Stimulated activated CD4-positive, alpha-beta T cell treated with anti-CD3 and anti-CD28 coated beads, Interleukin-1b, Interleukin-23, amount 100 ng/mL, for 48 hours (primary cell): ENCODE measurements at regions not wholly inside any gene's neighbourhood (a gene's known extent, or its start where the extent isn't known, plus 50 kb on each side); places are given as distances from the start of the nearest gene placed in this dataset.

Source experiments
- DNase-seq: peaks from one replicate; pipeline ENCODE4 v3.0.0-alpha.2; 2020

DNA sequence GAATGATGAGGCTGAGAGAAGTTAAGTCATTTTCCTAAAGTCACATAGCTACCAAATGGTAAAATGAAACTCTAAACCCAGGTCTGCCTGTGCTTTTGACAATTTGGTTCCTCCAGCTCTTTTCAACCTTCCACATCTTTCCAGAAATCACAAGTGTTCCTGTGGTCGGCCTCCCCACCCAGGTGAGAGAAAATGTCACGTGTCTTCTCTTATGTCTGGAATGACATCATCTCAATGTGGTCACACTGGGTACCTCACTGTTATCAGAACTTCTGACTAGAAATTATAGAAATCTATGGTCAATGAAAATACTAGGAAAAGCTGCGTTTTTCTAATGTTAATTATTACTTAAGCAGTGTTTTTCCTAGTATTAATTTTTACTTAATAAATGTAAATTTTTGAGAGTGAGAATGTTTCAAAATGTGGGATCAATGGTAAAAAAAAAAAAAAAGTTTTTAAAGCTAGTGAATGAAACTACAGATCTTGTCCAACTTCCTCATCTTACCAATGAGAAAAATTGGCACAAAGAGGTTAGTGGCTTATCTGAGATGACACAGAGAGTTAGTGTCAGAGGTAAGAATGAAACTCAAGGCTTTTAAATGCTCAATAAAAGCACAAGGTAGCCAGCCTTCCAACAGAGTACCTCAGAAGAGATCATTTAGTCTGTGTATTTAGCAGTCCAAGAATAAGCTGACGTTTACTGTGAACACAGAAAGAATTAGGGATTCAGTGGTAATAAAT, 228.7 kb upstream of the NR4A3 start:
- DNase-seq, result no peak

DNA sequence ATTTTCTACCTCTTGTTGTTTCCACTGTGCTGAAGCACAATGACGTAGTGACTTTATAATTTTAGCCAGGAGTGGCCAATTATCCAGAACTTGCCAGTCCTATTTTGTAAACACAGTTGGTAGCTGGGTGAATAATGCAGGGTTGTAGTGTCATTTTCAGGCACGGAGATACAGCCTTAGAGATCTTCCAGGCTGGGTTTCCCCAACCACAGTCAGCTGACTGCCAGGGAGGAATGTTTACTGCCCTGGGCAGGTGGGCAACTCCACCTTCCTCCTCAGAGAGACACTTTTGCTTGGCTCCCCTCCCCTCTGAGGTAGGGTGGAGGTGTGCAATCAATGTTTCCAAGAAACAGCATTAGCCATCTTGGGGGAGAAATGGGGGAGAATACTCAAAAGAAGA, 228.1 kb upstream of the NR4A3 start:
- DNase-seq, result no peak

DNA sequence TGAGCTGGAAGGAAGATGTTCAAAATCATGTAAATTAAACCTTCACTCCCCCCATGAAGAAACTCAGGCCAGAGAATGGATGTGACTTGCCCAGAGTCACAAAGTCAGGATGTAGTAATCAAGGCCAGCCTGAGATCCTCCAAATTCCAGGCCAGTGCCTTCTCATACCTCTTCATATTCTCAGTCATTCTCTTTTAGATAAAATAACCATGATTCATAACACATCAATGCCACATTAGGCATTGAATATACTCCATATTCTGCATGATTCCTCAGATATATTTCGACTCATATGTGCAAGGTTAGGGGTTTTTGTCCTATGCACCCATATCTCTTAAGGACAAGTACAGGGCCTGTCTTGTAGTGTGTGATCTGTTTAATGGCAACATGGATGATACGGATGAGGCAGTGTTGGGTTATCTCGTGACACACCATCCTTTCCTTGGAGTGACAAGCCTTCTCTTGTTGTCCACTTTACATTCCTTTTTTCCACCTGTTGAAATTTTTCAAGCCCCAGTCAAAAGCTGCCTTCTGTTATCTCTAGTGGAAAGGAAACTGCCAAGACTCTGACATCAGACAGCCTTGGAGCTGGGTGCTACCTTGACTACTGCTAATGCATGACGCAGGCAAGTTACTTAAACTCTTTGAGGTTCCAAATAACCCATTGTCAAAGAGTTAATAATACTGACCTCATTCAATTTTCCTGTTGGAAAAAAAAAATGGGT, 227.5 kb upstream of the NR4A3 start:
- DNase-seq, result no peak

DNA sequence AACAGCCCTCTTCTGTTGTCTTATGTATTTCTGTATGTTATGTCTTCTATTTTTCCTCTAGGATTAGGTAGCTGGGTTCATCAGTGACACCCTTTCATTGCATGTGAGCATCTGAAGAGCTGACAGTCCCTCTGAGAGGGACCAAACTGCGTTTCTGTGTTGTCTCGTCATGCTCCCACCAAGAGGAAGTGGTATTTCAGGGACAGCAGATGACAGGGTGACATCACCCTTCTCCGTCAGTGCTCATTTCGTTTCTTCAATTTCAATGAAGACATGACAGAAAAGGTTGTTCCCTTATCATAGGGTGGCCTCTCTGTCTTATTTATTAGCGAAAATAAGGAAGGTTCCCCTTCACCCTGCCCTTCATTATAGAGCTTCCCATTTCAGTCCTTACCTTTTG, 225.9 kb upstream of the NR4A3 start:
- DNase-seq, result no peak

DNA sequence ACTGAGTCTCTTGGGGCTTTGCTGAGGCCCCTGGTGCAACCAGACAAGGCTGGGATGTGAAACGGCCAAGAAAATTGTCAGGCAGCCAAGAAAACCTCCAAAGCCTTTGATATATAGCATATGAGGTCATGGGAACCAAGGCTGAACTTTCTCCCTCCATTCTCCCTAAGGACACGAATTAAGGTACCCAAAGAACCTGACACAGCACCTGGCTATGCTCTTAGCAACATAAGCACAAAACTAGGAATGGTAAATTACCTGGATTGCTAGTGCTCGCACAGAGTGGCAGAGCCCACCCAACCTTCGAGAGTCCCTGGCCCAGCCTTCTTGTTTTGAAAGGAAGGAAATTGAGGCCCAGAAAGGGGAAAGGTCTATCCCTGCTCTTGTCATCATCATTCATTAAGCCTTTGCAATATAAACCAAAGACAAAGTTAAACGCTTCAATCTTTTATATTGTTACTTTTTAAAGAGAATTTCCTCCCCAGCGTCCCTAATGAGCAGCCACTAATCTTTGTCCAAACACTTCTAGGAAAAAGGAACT, 220.0 kb upstream of the NR4A3 start:
- DNase-seq, result no peak

DNA sequence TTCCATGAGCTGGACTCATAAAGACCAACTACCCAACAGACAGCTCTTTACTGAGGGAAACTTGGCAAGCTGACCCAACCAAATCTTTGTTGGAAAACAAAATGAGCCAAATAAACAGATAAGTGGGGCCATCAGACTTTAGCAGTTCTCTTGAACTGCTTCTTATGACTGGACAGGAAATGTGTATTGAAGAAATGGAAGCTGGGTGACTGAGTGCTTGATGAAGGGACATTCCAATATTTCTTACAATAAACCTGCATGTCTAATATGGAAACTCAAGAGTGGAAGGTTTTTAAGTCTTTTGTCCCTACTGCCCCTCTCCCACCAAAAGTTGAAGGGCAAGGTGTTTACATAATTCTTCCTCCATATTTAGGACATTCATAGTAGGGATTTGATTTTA, 218.8 kb upstream of the NR4A3 start:
- DNase-seq, result no peak

DNA sequence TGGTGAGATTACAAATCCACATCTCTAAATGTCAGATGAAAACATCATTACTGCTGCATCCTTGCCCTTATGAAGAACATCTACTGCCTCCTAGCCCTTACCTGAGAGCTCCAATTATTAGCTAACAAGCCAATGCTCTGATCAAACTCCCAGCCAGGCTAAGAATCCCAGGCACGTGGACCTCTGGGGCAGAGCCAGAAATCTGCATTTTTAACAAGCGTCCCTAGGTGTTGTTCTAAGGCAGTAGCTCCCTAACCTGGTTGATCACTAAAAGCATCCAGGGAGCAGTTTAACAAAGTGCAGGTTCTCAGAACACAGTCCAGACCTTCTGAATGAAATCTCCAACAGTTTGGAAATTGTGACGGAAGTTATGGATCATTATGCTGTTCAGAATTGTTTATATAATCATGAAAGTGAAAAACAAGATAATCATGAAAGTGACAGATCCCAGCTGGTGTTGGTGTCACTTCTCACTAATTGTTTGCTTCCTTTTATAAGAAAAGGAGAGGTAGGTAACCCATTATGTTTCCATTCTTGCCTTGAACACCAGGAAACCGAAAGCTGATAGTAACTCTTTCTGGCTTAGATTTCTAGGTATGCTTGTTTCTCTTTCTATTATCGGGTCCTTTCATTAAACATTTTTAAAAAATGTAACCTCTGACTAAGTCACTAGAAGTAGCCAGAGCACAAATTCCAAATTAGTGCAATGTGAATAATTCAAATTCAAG, 216.5 kb upstream of the NR4A3 start:
- DNase-seq, result no peak

DNA sequence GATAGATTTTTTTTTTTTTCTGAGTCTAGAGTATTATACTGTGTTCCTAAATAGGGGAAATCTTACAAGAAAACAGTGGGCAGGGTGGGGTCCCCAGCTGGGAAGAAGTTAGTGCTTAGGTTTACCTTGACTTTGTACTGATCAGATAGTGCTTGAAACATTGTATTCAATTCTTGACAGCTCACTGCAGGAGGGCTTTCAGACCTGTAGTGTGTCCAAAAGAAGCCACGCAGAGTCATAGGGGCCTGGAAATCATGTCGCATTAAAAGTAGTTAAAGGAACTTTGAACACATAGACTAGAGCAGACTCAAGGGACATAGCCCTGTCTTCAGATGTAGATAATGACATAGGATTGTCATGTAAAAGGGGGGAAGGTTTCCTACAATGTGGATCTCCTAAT, 215.4 kb upstream of the NR4A3 start:
- DNase-seq, result no peak

DNA sequence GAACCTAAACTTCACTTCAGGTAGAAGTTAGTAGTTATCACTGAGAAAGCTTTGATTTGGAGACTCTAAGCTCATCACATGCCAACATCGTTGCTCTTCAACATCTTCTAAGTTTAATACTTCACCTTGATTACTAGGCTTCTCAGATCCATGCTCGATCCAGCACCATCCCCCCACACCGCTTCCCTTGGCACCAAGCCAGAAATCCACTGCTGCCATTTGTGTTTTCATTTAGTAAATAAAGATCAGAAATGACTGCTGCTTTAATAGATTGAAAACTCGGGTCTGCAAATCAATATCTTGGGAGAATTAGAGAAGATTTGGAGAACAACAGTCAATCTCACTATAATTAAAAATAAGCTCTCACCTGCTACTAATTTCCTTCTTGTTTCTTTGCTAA, 214.7 kb upstream of the NR4A3 start:
- DNase-seq, result no peak

DNA sequence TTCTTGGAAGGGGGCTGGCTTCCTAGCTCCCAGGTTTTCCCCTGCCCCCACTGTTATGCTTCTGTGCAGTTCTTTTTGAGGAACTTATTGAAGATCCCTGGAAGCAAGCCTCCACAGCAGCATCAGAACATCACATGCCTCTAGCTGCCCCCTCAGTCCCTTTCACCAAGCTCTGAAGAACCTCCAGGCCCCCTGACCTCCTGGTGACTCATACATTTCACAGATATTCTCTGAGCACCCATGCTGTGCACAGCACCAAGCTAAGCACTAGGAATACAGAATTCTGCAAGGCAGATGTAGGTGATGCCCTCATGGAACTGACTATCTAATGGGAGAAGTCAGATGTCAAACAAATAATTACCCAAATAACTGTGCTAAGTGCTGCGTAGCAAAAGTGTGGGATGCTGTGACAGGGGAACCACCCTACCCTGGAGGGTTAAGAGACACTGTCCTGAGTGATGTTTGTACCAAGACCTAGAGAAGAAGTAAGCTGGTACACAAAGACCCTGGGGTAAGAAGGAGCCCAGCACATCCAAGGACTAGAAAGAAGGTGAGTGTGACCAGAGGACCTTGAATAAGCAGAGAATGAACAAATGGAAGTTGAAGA, 213.7 kb upstream of the NR4A3 start:
- DNase-seq, result no peak

DNA sequence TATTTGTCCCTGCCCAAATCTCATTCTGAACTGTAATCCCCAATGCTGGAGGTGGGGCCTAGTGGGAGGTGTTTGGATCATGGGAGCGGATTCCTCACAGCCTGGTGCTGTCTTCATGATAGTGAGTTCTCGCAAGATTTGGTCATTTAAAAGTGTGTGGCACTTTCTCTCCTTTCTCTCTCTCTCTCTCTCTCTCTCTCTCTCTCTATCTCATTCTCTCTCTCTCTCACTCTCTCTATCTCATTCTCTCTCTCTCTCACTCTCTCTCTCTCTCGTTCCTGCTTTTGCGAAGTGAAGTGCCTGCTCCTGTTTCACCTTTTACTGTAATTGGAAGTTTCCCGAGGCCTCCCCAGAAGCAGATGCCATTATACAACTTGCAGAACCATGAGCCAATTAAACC, 207.3 kb upstream of the NR4A3 start:
- DNase-seq, result no peak

DNA sequence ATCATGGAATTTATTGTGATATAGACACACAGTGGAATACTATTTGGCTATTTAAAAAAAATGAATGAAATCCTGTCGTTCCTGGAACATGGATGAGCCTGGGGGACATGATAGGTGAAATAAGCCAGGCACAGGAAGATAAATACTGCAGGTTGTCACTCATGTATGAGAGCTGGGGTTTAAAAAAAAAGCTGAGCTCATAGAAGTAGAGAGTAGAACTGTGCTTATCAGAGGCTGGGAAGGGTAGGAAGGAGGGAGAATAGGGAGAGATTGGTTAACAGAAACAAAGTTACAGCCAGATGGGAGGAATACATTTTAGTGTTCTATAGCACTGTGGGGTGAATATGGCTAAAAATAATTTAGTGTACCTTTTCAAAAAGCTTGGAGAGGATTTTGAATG, 200.6 kb upstream of the NR4A3 start:
- no peak for DNase-seq

DNA sequence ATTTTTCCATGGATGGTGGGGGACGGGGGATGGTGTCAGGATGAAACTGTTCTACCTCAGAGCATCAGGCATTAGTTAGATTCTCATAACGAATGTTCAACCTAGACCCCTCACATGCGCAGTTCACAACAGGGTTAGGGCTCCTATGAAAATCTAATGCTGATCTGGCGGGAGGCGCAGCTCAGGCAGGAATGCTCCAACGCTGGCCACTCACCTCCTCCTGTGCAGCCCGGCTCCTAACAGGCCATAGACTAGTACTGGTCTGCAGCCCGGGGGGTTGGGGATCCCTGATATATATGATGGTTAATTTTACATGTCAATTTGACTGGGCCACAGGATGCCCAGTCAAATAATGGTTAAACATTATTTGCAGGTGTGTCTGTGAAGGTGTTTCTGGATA, 199.0 kb upstream of the NR4A3 start:
- no peak for DNase-seq

DNA sequence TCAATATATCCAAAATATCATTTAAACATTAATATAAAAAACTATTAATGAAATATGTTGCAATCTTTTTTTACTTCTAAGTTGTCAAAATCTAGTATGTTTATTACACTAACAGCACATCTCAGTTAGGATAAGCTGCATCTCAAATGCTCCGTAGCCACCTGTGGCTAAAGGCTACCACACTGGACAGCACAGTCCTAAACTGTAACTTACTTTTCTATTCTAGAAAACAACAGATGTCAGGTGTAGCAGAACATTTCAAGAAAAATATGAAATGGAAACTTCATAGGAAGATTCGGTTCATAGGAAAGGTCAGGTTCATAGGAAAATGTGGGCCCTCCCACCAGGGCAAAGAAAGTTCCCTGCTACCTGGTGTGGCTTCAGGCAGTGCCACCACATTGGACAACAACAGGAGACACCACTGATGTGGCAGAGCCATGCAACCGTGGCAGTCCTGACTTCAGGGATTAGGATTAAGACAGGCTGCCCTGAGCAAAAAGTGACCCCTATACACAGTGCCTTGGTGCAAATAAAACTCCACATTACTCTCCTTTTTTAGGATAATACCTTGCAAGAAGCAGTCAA, 197.8 kb upstream of the NR4A3 start:
- no peak for DNase-seq

DNA sequence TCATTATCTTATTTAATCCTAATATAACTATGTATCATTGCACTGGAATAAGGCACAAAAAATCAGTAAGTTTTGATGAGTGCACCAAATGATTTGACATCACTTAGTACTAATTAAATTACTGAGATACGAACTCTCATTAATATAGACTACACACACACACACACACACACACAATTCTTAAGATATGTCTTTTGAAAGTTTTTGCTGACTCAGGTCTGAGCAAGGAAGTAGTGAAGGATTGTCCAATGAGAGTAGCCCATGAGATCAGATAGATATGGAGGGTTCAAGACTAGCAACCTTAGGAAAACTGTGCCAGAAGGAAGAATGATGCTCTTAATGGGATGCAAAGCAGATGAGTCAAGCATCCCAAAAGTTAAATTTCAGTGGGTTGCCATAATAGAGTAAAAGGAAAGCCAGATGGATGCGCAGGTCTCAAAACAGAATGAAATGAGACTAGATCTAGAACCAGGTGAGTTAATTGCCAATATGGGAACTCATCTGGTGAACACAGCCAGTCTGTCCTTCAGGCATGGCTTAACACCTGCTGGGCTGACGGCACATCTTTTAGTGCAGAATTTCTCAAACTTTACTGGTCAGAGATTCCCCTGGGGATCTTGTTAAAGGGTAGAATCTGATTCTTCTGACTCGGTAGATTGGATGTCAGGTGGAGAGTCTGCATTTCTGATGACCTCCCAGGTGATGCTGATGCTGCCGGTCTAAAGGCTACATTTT, 197.0 kb upstream of the NR4A3 start:
- no peak for DNase-seq

DNA sequence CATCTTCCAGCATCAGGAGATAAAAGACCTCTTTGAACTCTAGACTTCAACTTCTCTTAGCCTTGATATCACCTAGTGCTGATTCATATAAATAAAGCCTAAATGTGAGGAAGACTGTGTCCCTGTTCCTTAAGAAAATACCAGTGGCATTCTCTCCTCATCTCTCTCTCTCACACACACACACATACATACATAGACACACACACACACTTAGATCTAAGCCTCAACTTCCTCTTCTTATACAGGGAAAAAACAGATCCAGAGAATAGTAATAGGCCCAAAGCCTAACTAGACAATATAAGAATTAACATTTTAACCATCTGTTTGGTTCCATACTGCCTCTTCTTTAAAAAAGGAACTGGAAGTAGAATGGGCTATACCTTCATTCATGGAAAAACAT, 195.3 kb upstream of the NR4A3 start:
- no peak for DNase-seq

DNA sequence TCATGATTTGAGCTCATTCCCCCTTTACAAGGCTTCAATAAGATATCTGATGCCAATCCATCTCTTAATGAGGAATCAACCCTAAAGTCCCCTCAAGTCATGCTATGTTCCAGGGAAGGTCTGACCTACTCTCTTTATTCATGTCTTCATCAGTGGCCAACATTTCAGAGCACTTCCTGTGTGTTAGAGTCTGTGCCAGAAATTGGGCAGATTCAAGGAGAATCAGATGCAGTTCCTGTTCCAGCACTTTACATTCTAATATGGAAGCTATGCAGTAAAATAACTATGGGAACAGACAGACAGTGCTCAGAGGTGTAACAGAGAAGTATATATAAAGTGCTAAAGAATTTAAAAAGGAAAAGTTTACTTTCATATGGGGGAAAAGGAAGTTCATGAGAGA, 193.4 kb upstream of the NR4A3 start:
- DNase-seq, result no peak

DNA sequence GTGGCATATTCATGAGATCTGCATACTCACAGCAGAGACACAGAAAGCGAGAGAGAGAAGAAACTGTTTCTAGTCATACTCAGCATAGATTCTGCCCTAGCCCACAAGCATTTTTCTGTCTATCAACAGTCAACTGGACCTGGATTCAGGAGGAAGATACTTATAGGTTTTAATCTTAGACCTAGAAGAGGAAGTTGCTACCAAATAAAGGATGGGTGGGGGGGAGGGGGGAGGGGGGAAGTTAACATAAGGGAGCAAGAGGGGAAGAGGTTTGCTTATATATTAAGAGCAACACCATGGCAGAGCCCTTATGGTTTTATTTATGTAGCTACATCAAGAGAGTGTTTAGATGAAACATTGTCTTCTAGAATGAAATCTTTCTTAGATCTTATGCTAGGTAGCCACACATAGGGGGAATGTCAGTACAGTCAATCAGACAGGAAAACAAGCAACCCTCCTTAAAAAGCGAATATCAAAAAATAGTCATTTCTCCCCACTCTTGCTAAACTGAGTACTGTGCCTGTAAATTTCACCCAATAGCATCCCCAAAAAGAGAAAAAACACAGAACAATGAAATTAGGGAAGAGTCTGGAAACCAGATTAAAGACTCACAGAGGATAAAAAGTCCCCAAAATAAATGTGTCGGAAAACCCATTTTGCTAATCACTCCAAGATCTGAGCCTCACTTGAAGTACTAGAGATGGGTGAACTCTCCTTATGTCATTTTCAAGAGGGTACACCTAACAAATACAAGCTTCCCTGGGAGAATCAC, 192.7 kb upstream of the NR4A3 start:
- no peak for DNase-seq

DNA sequence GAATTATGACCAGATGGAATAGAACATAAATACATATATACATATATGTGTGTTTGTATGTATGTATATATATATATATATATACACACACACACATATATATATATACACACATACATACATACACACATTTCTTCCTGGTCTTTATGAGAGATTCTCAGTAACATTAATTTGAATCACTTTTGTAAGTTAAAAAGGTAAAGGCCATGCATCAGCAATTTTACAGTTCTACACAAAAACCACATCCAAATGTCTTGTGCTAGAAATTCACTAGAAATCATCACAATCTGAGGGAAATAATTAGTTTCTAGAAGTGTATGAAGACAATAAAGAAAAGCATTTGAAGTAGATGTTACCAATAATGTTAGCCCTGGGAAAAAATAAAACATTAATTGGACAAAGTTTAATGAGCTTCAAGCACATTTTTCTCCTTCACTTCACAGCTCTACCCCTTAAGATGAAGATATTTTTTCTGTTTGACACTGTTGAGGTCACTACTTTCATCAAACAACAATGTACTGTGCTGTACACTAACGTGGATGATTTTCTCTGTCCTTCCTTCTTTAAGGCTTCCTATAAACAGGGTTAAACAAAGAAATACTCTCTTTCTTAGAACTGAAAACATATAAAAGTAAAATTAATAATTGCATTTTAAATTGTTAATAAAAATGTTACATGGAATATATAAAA, 189.2 kb upstream of the NR4A3 start:
- DNase-seq, result no peak

DNA sequence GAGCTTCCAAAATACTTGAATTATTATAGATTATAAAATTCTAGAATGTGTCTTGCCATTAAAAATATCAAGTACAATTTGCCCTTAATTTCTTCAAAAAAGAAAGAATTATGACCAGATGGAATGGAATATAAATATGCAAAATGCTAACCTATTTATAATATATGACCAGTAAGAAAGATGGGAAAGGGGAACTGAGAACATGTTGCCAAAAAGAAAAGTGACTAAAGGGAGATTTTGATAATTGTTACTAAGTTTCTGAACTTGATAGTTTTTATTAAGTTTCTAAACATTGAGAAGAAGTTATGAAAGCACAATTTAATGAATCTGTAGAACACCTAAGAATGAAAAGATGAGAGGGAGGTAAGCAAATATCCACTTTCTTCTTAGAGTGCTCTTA, 188.4 kb upstream of the NR4A3 start:
- DNase-seq, result no peak

DNA sequence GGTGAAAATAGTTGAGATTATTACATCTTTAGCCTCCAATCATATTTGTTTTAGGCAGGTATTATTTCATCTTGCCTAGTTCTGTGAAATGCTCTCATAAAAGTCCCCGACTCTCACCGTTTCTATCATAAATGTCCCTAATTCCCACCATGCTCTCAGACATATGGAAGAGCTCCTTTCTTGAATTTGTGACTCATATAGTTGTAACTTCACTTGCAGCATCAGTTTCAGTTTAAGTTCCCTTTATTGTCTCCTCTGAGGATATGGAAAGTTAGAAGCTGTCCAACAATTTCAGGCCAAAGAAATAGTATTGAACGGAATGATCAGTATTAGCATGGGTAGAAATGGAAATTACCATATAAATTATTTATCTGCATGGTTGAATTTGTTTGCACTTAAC, 187.5 kb upstream of the NR4A3 start:
- no peak for DNase-seq
